ENCODE measurements at regions not wholly inside any gene's neighbourhood (a gene's known extent, or its start where the extent isn't known, plus 50 kb on each side); places are given as distances from the start of the nearest gene placed in this dataset.
"Not testable (repeated sequence)": the region's sequence is repeated elsewhere in the genome, so short reads cannot be mapped to it uniquely, and the experiment has no call there.

GRCh38 chr5:166909926-166910325 is 1381.5 kb upstream of the WWC1 start:
- no peak for DNase-seq (ENCODE audit: extremely low read depth, low read depth, low spot score)

GRCh38 chr5:166910995-166911394 is 1380.5 kb upstream of the WWC1 start:
- no peak for DNase-seq (ENCODE audit: extremely low read depth, low read depth, low spot score)

GRCh38 chr5:166916021-166916420 is 1375.4 kb upstream of the WWC1 start:
- no peak for DNase-seq (ENCODE audit: extremely low read depth, low read depth, low spot score)

GRCh38 chr5:166926138-166926537 is 1365.3 kb upstream of the WWC1 start:
- DNase-seq (ENCODE audit: extremely low read depth, low read depth, low spot score) = no peak

GRCh38 chr5:166926806-166927475 is 1364.5 kb upstream of the WWC1 start:
- not testable (repeated sequence) for DNase-seq (ENCODE audit: extremely low read depth, low read depth, low spot score)

GRCh38 chr5:166936351-166936750 is 1355.1 kb upstream of the WWC1 start:
- no peak for DNase-seq (ENCODE audit: extremely low read depth, low read depth, low spot score)

GRCh38 chr5:166938071-166938470 is 1353.4 kb upstream of the WWC1 start:
- no peak for DNase-seq (ENCODE audit: extremely low read depth, low read depth, low spot score)

- no peak for DNase-seq (ENCODE audit: extremely low read depth, low read depth, low spot score)
These were observed 1348.5 kb upstream of the WWC1 start for GRCh38 chr5:166942948-166943347.

GRCh38 chr5:166947045-166947444 is 1344.4 kb upstream of the WWC1 start:
- DNase-seq (ENCODE audit: extremely low read depth, low read depth, low spot score) = no peak

- DNase-seq (ENCODE audit: extremely low read depth, low read depth, low spot score) = no peak
These were observed 1342.8 kb upstream of the WWC1 start for GRCh38 chr5:166948679-166949078.

GRCh38 chr5:166952048-166952447 is 1339.4 kb upstream of the WWC1 start:
- no peak for DNase-seq (ENCODE audit: extremely low read depth, low read depth, low spot score)

GRCh38 chr5:166957782-166958181 is 1333.7 kb upstream of the WWC1 start:
- no peak for DNase-seq (ENCODE audit: extremely low read depth, low read depth, low spot score)

GRCh38 chr5:166959766-166960165 is 1331.7 kb upstream of the WWC1 start:
- no peak for DNase-seq (ENCODE audit: extremely low read depth, low read depth, low spot score)

- DNase-seq (ENCODE audit: extremely low read depth, low read depth, low spot score) = no peak
These were observed 1330.4 kb upstream of the WWC1 start for GRCh38 chr5:166961028-166961427.

GRCh38 chr5:166961913-166962312 is 1329.5 kb upstream of the WWC1 start:
- DNase-seq (ENCODE audit: extremely low read depth, low read depth, low spot score) = no peak

- no peak for DNase-seq (ENCODE audit: extremely low read depth, low read depth, low spot score)
These were observed 1329.0 kb upstream of the WWC1 start for GRCh38 chr5:166962461-166962860.

- no peak for DNase-seq (ENCODE audit: extremely low read depth, low read depth, low spot score)
These were observed 1327.8 kb upstream of the WWC1 start for GRCh38 chr5:166963596-166963995.

GRCh38 chr5:166977911-166978422 is 1313.5 kb upstream of the WWC1 start:
- no peak for DNase-seq (ENCODE audit: extremely low read depth, low read depth, low spot score)

- no peak for DNase-seq (ENCODE audit: extremely low read depth, low read depth, low spot score)
These were observed 1312.0 kb upstream of the WWC1 start for GRCh38 chr5:166979307-166979895.

GRCh38 chr5:166980666-166981065 is 1310.8 kb upstream of the WWC1 start:
- no peak for DNase-seq (ENCODE audit: extremely low read depth, low read depth, low spot score)

- no peak for DNase-seq (ENCODE audit: extremely low read depth, low read depth, low spot score)
These were observed 1309.2 kb upstream of the WWC1 start for GRCh38 chr5:166982226-166982625.

GRCh38 chr5:166991601-166992000 is 1299.8 kb upstream of the WWC1 start:
- DNase-seq (ENCODE audit: extremely low read depth, low read depth, low spot score) = no peak

- DNase-seq (ENCODE audit: extremely low read depth, low read depth, low spot score) = no peak
These were observed 1299.3 kb upstream of the WWC1 start for GRCh38 chr5:166992108-166992507.
